ENCODE measurements at regions not wholly inside any gene's neighbourhood (a gene's known extent, or its start where the extent isn't known, plus 50 kb on each side); places are given as distances from the start of the nearest gene placed in this dataset.

DNA sequence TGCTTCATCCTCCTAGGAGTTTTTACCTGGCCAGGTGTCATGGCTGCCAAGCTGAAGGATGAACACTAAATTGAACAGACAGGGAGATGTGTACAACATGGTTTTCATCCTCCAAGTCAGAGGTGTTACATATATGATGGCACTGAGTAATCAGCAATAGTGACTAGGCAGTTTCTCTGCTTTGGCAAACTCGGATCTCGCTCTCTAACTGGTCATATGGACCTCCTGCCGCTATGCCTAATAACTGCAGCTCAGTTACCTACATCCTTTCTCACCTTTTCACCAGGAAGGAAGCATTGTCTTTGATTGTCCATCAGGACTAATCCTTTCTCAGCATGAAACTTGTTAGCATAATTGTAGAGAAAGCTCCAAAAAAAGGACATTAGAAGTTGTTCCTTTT lies 175.9 kb upstream of the PLSCR5 start:
- Histone ChIP-seq H3K9me3 (ENCODE audit: control extremely low read depth in 1 of 5, control insufficient read depth in 4 of 5, insufficient read depth in 2 of 5, low read depth in 1 of 5, low read length in 4 of 5) (no peaks in the 10 kb centered on the region), H3K36me3 (ENCODE audit: control insufficient read depth in 4 of 4, insufficient read depth in 4 of 4, low read length in 3 of 4) (no peaks in the 10 kb centered on the region), H3K4me1 (ENCODE audit: control extremely low read depth in 1 of 4, control insufficient read depth in 4 of 4, insufficient read depth in 4 of 4, low read length in 3 of 4) (no peaks in the 10 kb centered on the region), H3K27me3 (replicated peaks in 2 of 5; ENCODE audit: control insufficient read depth in 4 of 5, insufficient read depth in 5 of 5, low read length in 4 of 5) (no peaks in the 10 kb centered on the region), H3K27ac (ENCODE audit: insufficient read depth in 1 of 2, low read depth in 1 of 2, low read length in 2 of 2, poor library complexity in 1 of 2, severe bottlenecking in 2 of 2) (no peak overlapping the region), H3K4me3 (ENCODE audit: control insufficient read depth in 1 of 7, extremely low read depth in 1 of 7, insufficient read depth in 4 of 7, low read depth in 2 of 7, low read length in 6 of 7) (no peak overlapping the region)
- DNase-seq: no peak
- ChIA-PET POLR2A (no interaction called here), CTCF (no interaction called here)
- 60% methylated on average over 1 of the region's 3 CpGs for WGBS (ENCODE audit: insufficient coverage)

DNA sequence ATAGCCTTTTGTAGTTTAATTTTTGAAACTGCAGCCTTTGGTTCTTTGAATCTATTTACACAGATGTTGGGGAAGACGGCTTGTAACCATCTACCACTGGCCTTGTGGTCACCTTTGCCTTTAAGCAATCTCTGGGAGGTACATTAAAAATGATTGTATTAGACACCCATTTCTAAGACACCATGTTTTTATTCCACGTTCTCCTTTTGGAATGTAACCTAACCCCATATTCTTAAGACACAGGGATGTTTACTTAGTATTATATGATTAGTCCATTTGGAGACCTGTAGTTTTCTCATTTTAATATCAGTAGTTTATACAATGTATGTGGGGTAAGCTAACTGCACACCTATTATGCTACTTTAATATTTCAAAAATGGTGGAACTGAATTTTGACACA lies 175.1 kb upstream of the PLSCR5 start:
- Histone ChIP-seq H3K36me3 (ENCODE audit: control insufficient read depth in 4 of 4, insufficient read depth in 4 of 4, low read length in 3 of 4) (no peaks in the 10 kb centered on the region), H3K27ac (ENCODE audit: insufficient read depth in 1 of 2, low read depth in 1 of 2, low read length in 2 of 2, poor library complexity in 1 of 2, severe bottlenecking in 2 of 2) (no peak overlapping the region), H3K4me3 (ENCODE audit: control insufficient read depth in 1 of 7, extremely low read depth in 1 of 7, insufficient read depth in 4 of 7, low read depth in 2 of 7, low read length in 6 of 7) (no peak overlapping the region), H3K9me3 (ENCODE audit: control extremely low read depth in 1 of 5, control insufficient read depth in 4 of 5, insufficient read depth in 2 of 5, low read depth in 1 of 5, low read length in 4 of 5) (no peaks in the 10 kb centered on the region), H3K27me3 (replicated peaks in 2 of 5; ENCODE audit: control insufficient read depth in 4 of 5, insufficient read depth in 5 of 5, low read length in 4 of 5) (no peaks in the 10 kb centered on the region), H3K4me1 (ENCODE audit: control extremely low read depth in 1 of 4, control insufficient read depth in 4 of 4, insufficient read depth in 4 of 4, low read length in 3 of 4) (no peaks in the 10 kb centered on the region)
- no peak for DNase-seq
- ChIA-PET CTCF (no interaction called here), POLR2A (no interaction called here)
- WGBS (ENCODE audit: insufficient coverage): no CpG with 5 or more reads among the region's 2 CpGs

DNA sequence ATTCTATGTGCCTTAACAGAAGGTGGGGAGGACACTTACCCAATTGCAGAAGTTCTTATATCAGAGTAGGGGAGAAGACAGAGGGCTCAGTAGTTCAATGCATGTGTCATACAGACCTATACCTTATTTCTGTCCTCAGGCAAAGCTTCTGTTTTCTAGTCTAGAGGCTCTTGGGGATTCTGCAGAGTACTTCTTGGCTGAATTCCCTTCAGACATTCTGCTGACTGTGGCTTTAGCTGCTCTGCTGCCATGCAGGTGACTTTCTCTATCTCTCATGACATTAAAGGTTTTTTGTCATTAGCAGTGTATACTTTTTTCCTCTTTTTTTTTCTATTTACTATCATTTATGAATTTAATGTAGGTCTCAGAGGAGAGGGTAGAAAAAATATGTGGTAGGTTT lies 172.8 kb upstream of the PLSCR5 start:
- no peaks in the 10 kb centered on the region for H3K4me1 ChIP-seq (ENCODE audit: control extremely low read depth in 1 of 4, control insufficient read depth in 4 of 4, insufficient read depth in 4 of 4, low read length in 3 of 4)
- H3K36me3 ChIP-seq (ENCODE audit: control insufficient read depth in 4 of 4, insufficient read depth in 4 of 4, low read length in 3 of 4): no peaks in the 10 kb centered on the region
- POLR2A ChIA-PET: no interaction called here
- DNase-seq: no peak
- CTCF ChIA-PET: no interaction called here
- H3K27me3 ChIP-seq (replicated peaks in 2 of 5; ENCODE audit: control insufficient read depth in 4 of 5, insufficient read depth in 5 of 5, low read length in 4 of 5): no peaks in the 10 kb centered on the region
- no peaks in the 10 kb centered on the region for H3K9me3 ChIP-seq (ENCODE audit: control extremely low read depth in 1 of 5, control insufficient read depth in 4 of 5, insufficient read depth in 2 of 5, low read depth in 1 of 5, low read length in 4 of 5)
- H3K27ac ChIP-seq (ENCODE audit: insufficient read depth in 1 of 2, low read depth in 1 of 2, low read length in 2 of 2, poor library complexity in 1 of 2, severe bottlenecking in 2 of 2): no peak overlapping the region
- H3K4me3 ChIP-seq (ENCODE audit: control insufficient read depth in 1 of 7, extremely low read depth in 1 of 7, insufficient read depth in 4 of 7, low read depth in 2 of 7, low read length in 6 of 7): no peak overlapping the region

DNA sequence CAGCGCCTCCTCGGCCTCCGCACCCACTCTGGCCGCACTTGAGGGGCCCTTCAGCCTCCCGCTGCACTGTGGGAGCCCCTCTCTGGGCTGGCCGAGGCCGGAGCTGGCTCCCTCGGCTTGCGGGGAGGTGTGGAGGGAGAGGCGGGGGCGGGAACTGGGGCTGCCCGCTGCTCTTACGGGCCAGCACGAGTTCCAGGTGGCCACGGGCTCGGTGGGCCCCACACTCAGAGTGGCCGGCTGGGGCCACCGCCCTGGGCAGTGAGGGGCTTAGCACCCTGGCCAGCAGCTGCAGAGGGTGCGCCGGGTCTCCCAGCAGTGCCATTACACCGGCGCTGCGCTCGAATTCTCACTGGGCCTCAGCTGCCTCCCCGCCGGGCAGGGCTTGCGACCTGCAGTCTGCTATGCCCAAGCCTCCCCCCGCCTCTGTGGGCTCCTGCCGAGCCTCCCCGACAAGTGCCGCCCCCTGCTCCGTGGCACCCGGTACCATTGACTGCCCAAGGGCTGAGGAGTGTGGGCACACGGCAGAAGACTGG lies 167.1 kb upstream of the PLSCR5 start:
- no peak for DNase-seq
- no peaks in the 10 kb centered on the region for H3K4me1 ChIP-seq (ENCODE audit: control extremely low read depth in 1 of 4, control insufficient read depth in 4 of 4, insufficient read depth in 4 of 4, low read length in 3 of 4)
- CTCF ChIA-PET: no interaction called here
- no peaks in the 10 kb centered on the region for H3K27me3 ChIP-seq (replicated peaks in 2 of 5; ENCODE audit: control insufficient read depth in 4 of 5, insufficient read depth in 5 of 5, low read length in 4 of 5)
- H3K4me3 ChIP-seq (ENCODE audit: control insufficient read depth in 1 of 7, extremely low read depth in 1 of 7, insufficient read depth in 4 of 7, low read depth in 2 of 7, low read length in 6 of 7): no peak overlapping the region
- WGBS (ENCODE audit: insufficient coverage): 98% methylated on average over 27 of the region's 34 CpGs
- H3K27ac ChIP-seq (ENCODE audit: insufficient read depth in 1 of 2, low read depth in 1 of 2, low read length in 2 of 2, poor library complexity in 1 of 2, severe bottlenecking in 2 of 2): no peak overlapping the region
- POLR2A ChIA-PET: no interaction called here
- H3K9me3 ChIP-seq (ENCODE audit: control extremely low read depth in 1 of 5, control insufficient read depth in 4 of 5, insufficient read depth in 2 of 5, low read depth in 1 of 5, low read length in 4 of 5): peaks cover 0 to 3% (median 0%) of the 10 kb centered on the region in 5 experiments
- H3K36me3 ChIP-seq (ENCODE audit: control insufficient read depth in 4 of 4, insufficient read depth in 4 of 4, low read length in 3 of 4): no peaks in the 10 kb centered on the region

DNA sequence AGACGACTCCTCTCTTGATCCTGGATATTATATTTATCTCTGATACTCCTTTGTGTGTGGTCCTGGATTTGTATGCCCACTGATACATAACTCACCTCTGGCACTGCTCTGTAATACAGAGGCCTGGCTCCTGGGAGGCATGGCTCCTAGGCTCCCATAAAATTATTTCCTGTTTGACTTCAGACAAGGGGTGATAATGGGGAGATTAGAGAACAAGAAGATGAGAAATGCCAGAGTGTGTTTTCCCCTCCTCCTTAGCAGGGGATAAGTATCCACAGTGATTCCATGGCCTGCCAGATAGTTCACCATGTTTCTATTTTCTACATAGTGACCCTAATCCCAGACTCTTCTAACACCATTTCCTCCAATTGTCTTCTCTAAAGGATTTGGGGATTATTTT lies 165.7 kb upstream of the PLSCR5 start:
- no CpG with 5 or more reads among the region's 1 CpG for WGBS (ENCODE audit: insufficient coverage)
- DNase-seq: no peak
- Histone ChIP-seq H3K27ac (ENCODE audit: insufficient read depth in 1 of 2, low read depth in 1 of 2, low read length in 2 of 2, poor library complexity in 1 of 2, severe bottlenecking in 2 of 2) (no peak overlapping the region), H3K4me1 (ENCODE audit: control extremely low read depth in 1 of 4, control insufficient read depth in 4 of 4, insufficient read depth in 4 of 4, low read length in 3 of 4) (no peaks in the 10 kb centered on the region), H3K9me3 (ENCODE audit: control extremely low read depth in 1 of 5, control insufficient read depth in 4 of 5, insufficient read depth in 2 of 5, low read depth in 1 of 5, low read length in 4 of 5) (peaks cover 0 to 3% (median 0%) of the 10 kb centered on the region in 5 experiments), H3K36me3 (ENCODE audit: control insufficient read depth in 4 of 4, insufficient read depth in 4 of 4, low read length in 3 of 4) (no peaks in the 10 kb centered on the region), H3K27me3 (replicated peaks in 2 of 5; ENCODE audit: control insufficient read depth in 4 of 5, insufficient read depth in 5 of 5, low read length in 4 of 5) (no peaks in the 10 kb centered on the region), H3K4me3 (ENCODE audit: control insufficient read depth in 1 of 7, extremely low read depth in 1 of 7, insufficient read depth in 4 of 7, low read depth in 2 of 7, low read length in 6 of 7) (no peak overlapping the region)
- CTCF ChIA-PET: no interaction called here
- POLR2A ChIA-PET: no interaction called here

DNA sequence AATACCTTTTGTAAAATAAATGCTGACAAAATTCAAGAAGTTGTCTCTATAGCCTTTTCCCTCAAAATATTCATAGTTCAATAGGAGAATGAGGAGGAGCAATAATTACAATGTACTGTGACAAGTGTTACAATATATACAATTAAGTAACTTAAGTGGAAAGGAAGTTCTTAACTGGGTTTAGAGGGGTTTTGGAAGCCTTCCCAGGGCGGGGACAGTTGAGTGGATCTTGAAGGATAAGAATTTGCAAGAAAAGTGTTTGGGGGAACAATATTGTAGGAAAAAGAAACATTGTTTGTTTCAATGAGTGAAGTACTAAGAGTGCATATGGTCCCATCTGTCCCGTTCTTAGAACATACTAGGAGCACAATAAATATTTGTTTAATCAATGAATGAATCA lies 165.2 kb upstream of the PLSCR5 start:
- no peak overlapping the region for H3K27ac ChIP-seq (ENCODE audit: insufficient read depth in 1 of 2, low read depth in 1 of 2, low read length in 2 of 2, poor library complexity in 1 of 2, severe bottlenecking in 2 of 2)
- CTCF ChIA-PET: no interaction called here
- no peak for DNase-seq
- no peak overlapping the region for H3K4me3 ChIP-seq (ENCODE audit: control insufficient read depth in 1 of 7, extremely low read depth in 1 of 7, insufficient read depth in 4 of 7, low read depth in 2 of 7, low read length in 6 of 7)
- no peaks in the 10 kb centered on the region for H3K27me3 ChIP-seq (replicated peaks in 2 of 5; ENCODE audit: control insufficient read depth in 4 of 5, insufficient read depth in 5 of 5, low read length in 4 of 5)
- no peaks in the 10 kb centered on the region for H3K4me1 ChIP-seq (ENCODE audit: control extremely low read depth in 1 of 4, control insufficient read depth in 4 of 4, insufficient read depth in 4 of 4, low read length in 3 of 4)
- H3K36me3 ChIP-seq (ENCODE audit: control insufficient read depth in 4 of 4, insufficient read depth in 4 of 4, low read length in 3 of 4): no peaks in the 10 kb centered on the region
- POLR2A ChIA-PET: no interaction called here
- H3K9me3 ChIP-seq (ENCODE audit: control extremely low read depth in 1 of 5, control insufficient read depth in 4 of 5, insufficient read depth in 2 of 5, low read depth in 1 of 5, low read length in 4 of 5): peaks cover 0 to 3% (median 0%) of the 10 kb centered on the region in 5 experiments
- WGBS (ENCODE audit: insufficient coverage): 80% methylated on average over 1 of the region's 2 CpGs

DNA sequence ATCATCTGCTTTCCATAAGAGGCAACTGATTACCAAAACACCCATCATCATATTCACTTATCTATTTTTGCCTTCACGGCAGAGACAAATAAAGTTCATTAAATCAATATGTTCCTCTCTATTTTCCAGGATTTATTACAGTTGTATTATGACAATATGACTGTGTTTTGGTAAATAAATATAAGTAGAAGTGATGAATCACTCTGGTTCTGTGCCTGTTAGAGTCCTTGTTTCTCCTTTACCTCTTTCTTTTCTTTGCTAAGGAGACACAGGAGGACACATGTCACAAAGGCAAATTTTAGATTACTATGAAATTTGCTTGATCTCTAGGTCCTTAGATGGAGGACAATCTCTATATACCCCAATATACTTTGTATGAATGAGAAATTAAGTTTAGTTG lies 152.6 kb upstream of the PLSCR5 start:
- H3K27me3 ChIP-seq (replicated peaks in 2 of 5; ENCODE audit: control insufficient read depth in 4 of 5, insufficient read depth in 5 of 5, low read length in 4 of 5): no peaks in the 10 kb centered on the region
- no peak overlapping the region for H3K27ac ChIP-seq (ENCODE audit: insufficient read depth in 1 of 2, low read depth in 1 of 2, low read length in 2 of 2, poor library complexity in 1 of 2, severe bottlenecking in 2 of 2)
- WGBS (ENCODE audit: insufficient coverage): no CpG with 5 or more reads among the region's 1 CpG
- no peak overlapping the region for H3K4me3 ChIP-seq (ENCODE audit: control insufficient read depth in 1 of 7, extremely low read depth in 1 of 7, insufficient read depth in 4 of 7, low read depth in 2 of 7, low read length in 6 of 7)
- no peaks in the 10 kb centered on the region for H3K4me1 ChIP-seq (ENCODE audit: control extremely low read depth in 1 of 4, control insufficient read depth in 4 of 4, insufficient read depth in 4 of 4, low read length in 3 of 4)
- POLR2A ChIA-PET: no interaction called here
- DNase-seq: no peak
- CTCF ChIA-PET: no interaction called here
- no peaks in the 10 kb centered on the region for H3K9me3 ChIP-seq (ENCODE audit: control extremely low read depth in 1 of 5, control insufficient read depth in 4 of 5, insufficient read depth in 2 of 5, low read depth in 1 of 5, low read length in 4 of 5)
- no peaks in the 10 kb centered on the region for H3K36me3 ChIP-seq (ENCODE audit: control insufficient read depth in 4 of 4, insufficient read depth in 4 of 4, low read length in 3 of 4)

Data from common myeloid progenitor, CD34-positive (primary cell).